ENCODE measurements at regions not wholly inside any gene's neighbourhood (a gene's known extent, or its start where the extent isn't known, plus 50 kb on each side); places are given as distances from the start of the nearest gene placed in this dataset.

DNA sequence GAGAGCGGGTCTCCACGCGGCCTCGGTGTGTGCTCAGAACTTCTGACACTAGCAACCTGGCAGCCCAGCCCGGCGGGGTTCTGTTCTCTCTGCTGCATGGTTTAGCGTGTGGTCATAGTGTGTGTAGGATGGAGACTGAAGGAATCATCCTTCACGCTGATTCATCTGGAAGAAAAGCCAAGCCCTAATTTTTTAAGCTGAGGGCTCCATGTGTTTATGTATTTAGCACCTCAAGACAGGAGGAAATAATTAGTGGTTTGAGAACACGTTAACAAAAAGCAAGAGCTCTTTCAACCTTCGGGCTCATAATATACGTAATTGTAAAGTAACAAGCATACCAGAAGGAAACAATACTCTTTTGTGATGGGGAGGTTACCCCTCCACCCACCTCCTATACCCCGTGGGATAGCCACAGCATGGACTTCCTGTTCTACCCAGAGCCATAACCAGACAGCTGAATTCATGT lies 504.6 kb upstream of the MKI67 start:
- H3K36me3 ChIP-seq: no peaks in the 10 kb centered on the region

DNA sequence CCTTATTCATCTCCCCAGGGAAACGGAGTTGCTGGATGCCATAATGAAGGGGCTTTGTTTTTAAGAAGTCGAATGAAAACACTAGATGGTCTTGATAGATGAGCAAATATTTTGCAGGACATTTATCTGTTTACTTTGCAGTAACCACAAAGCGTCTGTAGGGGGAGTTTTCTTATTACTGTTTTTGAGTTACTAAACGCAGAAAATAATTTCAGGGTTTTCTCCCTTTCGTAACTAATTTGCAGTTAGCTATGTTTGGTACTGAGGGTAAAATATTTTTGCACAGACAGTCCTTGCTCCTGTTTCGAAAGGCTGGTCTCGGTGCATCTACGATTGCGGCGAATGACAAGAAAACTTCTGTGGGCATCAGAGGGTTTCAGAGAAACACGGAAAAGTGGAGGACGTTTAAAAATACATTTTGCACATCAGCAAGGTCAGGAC lies 505.6 kb upstream of the MKI67 start:
- TF ChIP-seq, protein P1, sequence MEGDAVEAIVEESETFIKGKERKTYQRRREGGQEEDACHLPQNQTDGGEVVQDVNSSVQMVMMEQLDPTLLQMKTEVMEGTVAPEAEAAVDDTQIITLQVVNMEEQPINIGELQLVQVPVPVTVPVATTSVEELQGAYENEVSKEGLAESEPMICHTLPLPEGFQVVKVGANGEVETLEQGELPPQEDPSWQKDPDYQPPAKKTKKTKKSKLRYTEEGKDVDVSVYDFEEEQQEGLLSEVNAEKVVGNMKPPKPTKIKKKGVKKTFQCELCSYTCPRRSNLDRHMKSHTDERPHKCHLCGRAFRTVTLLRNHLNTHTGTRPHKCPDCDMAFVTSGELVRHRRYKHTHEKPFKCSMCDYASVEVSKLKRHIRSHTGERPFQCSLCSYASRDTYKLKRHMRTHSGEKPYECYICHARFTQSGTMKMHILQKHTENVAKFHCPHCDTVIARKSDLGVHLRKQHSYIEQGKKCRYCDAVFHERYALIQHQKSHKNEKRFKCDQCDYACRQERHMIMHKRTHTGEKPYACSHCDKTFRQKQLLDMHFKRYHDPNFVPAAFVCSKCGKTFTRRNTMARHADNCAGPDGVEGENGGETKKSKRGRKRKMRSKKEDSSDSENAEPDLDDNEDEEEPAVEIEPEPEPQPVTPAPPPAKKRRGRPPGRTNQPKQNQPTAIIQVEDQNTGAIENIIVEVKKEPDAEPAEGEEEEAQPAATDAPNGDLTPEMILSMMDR (IDR thresholded peaks at IDR 0.05): no peak
- H3K4me3 ChIP-seq (ENCODE audit: low read depth in 1 of 2, low read length in 1 of 2): no peak overlapping the region
- no peak overlapping the region for H3K27ac ChIP-seq
- no peaks in the 10 kb centered on the region for H3K36me3 ChIP-seq
- no peaks in the 10 kb centered on the region for H3K4me1 ChIP-seq (ENCODE audit: control insufficient read depth in 1 of 2, insufficient read depth in 1 of 2, low read depth in 1 of 2, low read length in 1 of 2)
- no peaks in the 10 kb centered on the region for H3K9me3 ChIP-seq
- no peaks in the 10 kb centered on the region for H3K27me3 ChIP-seq

More for the DNA sequence above, 504.6 kb upstream of the MKI67 start:
- H3K9me3 ChIP-seq: no peaks in the 10 kb centered on the region
- H3K27me3 ChIP-seq: no peaks in the 10 kb centered on the region
- TF ChIP-seq, protein P1 (IDR thresholded peaks at IDR 0.05): no peak
- H3K27ac ChIP-seq: no peak overlapping the region
- no peak overlapping the region for H3K4me3 ChIP-seq (ENCODE audit: low read depth in 1 of 2, low read length in 1 of 2)
- no peaks in the 10 kb centered on the region for H3K4me1 ChIP-seq (ENCODE audit: control insufficient read depth in 1 of 2, insufficient read depth in 1 of 2, low read depth in 1 of 2, low read length in 1 of 2)

DNA sequence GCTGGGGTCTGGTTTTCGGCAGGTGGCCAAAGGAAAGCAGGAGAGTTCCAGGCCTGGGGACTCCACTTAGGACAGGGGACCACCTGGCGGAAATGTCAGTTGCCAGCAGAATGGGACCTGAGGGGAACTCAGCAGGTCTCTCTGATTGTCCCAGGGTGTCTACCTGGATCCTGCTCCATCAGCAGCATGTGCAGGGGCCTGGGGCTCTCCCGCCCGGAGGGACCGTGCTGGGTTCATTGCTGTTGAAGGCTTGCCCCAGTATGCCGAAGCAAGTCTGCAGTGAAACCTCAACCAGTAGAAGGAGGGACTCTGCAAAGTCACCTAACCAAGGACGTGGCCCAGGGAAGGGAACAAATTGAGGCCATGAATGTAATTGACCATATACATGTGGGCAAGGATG lies 506.5 kb upstream of the MKI67 start:
- H3K9me3 ChIP-seq: no peaks in the 10 kb centered on the region
- H3K4me3 ChIP-seq (ENCODE audit: low read depth in 1 of 2, low read length in 1 of 2): no peak overlapping the region
- H3K27me3 ChIP-seq: no peaks in the 10 kb centered on the region
- TF ChIP-seq, protein P1 (IDR thresholded peaks at IDR 0.05): no peak
- no peaks in the 10 kb centered on the region for H3K4me1 ChIP-seq (ENCODE audit: control insufficient read depth in 1 of 2, insufficient read depth in 1 of 2, low read depth in 1 of 2, low read length in 1 of 2)
- no peaks in the 10 kb centered on the region for H3K36me3 ChIP-seq
- no peak overlapping the region for H3K27ac ChIP-seq

DNA sequence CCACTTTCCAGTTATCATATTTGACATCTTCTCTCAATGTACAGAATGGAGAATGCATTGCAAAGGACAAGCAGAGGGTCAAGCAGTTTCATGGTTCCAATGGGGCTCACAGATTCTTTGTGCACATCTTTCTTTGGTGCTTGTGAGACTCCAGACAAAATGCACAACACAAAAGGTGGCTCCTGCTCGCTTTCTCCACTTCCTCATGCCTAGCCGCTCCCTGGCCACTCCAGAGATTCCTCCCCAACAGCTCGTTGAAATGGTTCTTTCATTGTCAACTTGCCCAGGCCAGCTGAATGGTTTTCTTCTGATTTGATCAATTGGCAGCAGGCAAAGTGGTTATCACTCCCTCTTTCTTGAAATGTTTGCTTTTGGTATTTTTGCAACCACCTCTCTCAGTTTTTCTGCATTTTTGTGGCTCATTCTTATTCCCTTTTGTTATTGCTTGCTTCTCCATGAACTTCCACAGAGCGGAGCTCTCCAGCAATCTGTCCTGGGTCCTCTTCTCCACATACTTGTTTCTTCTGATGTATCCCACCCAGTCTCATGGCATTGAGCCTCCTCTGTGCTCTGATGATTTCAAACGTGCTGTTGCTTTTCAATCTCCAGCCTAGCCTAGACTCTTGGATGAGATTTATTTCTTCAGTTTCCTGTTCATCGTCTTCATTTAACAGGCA lies 507.8 kb upstream of the MKI67 start:
- H3K4me3 ChIP-seq (ENCODE audit: low read depth in 1 of 2, low read length in 1 of 2): no peak overlapping the region
- H3K27ac ChIP-seq: no peak overlapping the region
- no peaks in the 10 kb centered on the region for H3K27me3 ChIP-seq
- no peaks in the 10 kb centered on the region for H3K9me3 ChIP-seq
- no peaks in the 10 kb centered on the region for H3K36me3 ChIP-seq
- TF ChIP-seq, protein P1 (IDR thresholded peaks at IDR 0.05): no peak
- H3K4me1 ChIP-seq (ENCODE audit: control insufficient read depth in 1 of 2, insufficient read depth in 1 of 2, low read depth in 1 of 2, low read length in 1 of 2): no peaks in the 10 kb centered on the region

DNA sequence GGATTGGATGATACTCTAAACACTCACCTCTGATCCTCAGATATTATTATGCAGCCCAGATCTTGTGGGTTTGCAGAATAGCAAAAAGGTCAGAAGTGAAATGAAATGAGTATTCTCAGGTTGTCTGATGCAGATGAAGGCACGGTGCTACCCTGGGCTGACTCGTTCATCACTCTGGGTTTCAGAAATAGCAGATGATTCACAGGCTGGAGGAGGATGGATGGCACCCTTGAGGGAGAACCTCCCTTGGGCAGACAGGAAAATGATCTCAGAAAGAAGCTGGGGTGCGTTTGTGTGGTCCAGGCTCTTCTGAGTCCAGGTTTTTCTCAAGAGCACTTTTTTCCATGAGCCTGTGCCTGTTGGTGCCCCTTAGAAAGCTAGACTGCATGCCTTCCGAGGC lies 515.8 kb upstream of the MKI67 start:
- no peak overlapping the region for H3K4me3 ChIP-seq (ENCODE audit: low read depth in 1 of 2, low read length in 1 of 2)
- H3K4me1 ChIP-seq (ENCODE audit: control insufficient read depth in 1 of 2, insufficient read depth in 1 of 2, low read depth in 1 of 2, low read length in 1 of 2): no peaks in the 10 kb centered on the region
- no peaks in the 10 kb centered on the region for H3K36me3 ChIP-seq
- TF ChIP-seq, protein P1 (IDR thresholded peaks at IDR 0.05): no peak
- H3K27me3 ChIP-seq: no peaks in the 10 kb centered on the region
- no peaks in the 10 kb centered on the region for H3K9me3 ChIP-seq
- H3K27ac ChIP-seq: no peak overlapping the region
